ENCODE measurements at regions not wholly inside any gene's neighbourhood (a gene's known extent, or its start where the extent isn't known, plus 50 kb on each side); places are given as distances from the start of the nearest gene placed in this dataset.

DNA sequence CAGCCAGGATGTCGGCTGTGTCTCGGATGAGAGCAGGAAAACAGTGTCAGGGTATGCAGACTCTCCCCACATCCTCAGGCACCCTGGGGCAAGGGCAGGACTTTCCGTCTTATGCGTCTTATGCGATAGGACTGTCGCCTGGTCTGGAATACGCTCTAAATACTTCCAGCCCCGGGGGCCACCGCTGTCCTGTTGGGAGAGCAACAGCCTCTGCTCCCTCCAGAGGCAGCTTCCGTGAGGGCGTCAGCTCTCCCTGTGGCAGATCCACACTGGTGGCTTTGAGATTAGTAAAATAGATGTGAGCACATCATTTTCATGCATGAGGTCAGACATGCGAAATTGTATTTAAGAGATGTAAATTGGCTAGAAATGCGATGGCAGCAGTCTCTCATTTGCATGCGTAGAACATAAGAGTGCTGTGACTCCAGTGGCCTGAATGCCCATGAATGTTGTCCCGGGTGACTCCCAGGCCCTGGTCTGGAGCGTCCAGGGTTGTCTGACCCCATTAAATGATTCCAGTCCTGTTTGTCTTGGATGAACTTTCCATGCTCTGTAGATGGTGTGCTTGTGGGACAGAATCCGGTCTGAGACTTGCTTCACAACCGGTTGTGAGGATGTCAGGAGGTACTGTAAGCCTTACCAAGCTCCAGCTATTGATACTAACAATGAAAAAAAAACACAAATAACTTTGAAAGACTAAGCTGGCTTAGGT is 228.2 kb downstream of the SYK start:
- Histone ChIP-seq H2AFZ (ENCODE audit: low read depth) (no peak overlapping the region), H3F3A (replicated peaks; ENCODE audit: insufficient read depth) (no peaks in the 10 kb centered on the region), H4K20me1 (ENCODE audit: insufficient read depth) (no peaks in the 10 kb centered on the region), H3K9ac (no peak overlapping the region), H3K36me3 (replicated peaks in 1 of 2; ENCODE audit: control insufficient read depth in 1 of 2, insufficient read depth in 2 of 2, low read length in 1 of 2) (no peaks in the 10 kb centered on the region), H3K27me3 (ENCODE audit: insufficient read depth) (no peaks in the 10 kb centered on the region), H3K79me2 (ENCODE audit: insufficient read depth) (no peaks in the 10 kb centered on the region), H3K4me3 (ENCODE audit: low read depth in 2 of 2, low read length in 1 of 2) (no peak overlapping the region), H3K4me2 (no peak overlapping the region), H3K27ac (ENCODE audit: low read depth in 2 of 2, low read length in 1 of 2) (no peak overlapping the region), H3K9me2 (no peaks in the 10 kb centered on the region), H3K4me1 (ENCODE audit: control insufficient read depth in 1 of 2, insufficient read depth in 2 of 2, low read depth in 1 of 2, low read length in 1 of 2) (no peaks in the 10 kb centered on the region), H3K9me3 (no peaks in the 10 kb centered on the region)
- no peak for DNase-seq
- TF ChIP-seq, protein P1, sequence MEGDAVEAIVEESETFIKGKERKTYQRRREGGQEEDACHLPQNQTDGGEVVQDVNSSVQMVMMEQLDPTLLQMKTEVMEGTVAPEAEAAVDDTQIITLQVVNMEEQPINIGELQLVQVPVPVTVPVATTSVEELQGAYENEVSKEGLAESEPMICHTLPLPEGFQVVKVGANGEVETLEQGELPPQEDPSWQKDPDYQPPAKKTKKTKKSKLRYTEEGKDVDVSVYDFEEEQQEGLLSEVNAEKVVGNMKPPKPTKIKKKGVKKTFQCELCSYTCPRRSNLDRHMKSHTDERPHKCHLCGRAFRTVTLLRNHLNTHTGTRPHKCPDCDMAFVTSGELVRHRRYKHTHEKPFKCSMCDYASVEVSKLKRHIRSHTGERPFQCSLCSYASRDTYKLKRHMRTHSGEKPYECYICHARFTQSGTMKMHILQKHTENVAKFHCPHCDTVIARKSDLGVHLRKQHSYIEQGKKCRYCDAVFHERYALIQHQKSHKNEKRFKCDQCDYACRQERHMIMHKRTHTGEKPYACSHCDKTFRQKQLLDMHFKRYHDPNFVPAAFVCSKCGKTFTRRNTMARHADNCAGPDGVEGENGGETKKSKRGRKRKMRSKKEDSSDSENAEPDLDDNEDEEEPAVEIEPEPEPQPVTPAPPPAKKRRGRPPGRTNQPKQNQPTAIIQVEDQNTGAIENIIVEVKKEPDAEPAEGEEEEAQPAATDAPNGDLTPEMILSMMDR (IDR thresholded peaks at IDR 0.05): no peak
- TF ChIP-seq, protein P2, sequence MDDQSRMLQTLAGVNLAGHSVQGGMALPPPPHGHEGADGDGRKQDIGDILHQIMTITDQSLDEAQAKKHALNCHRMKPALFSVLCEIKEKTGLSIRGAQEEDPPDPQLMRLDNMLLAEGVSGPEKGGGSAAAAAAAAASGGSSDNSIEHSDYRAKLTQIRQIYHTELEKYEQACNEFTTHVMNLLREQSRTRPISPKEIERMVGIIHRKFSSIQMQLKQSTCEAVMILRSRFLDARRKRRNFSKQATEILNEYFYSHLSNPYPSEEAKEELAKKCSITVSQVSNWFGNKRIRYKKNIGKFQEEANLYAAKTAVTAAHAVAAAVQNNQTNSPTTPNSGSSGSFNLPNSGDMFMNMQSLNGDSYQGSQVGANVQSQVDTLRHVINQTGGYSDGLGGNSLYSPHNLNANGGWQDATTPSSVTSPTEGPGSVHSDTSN (IDR thresholded peaks at IDR 0.05): no peak
- TF ChIP-seq, protein P3, sequence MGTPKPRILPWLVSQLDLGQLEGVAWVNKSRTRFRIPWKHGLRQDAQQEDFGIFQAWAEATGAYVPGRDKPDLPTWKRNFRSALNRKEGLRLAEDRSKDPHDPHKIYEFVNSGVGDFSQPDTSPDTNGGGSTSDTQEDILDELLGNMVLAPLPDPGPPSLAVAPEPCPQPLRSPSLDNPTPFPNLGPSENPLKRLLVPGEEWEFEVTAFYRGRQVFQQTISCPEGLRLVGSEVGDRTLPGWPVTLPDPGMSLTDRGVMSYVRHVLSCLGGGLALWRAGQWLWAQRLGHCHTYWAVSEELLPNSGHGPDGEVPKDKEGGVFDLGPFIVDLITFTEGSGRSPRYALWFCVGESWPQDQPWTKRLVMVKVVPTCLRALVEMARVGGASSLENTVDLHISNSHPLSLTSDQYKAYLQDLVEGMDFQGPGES (IDR thresholded peaks at IDR 0.05; ENCODE audit: low read depth, low read length): no peak
- TF ChIP-seq TEAD4 (IDR thresholded peaks at IDR 0.05; ENCODE audit: borderline replicate concordance, insufficient read depth) (no peak), GATA2 (CRISPR knock-in tag; IDR thresholded peaks at IDR 0.05) (no peak)
- TF ChIP-seq, protein P4, sequence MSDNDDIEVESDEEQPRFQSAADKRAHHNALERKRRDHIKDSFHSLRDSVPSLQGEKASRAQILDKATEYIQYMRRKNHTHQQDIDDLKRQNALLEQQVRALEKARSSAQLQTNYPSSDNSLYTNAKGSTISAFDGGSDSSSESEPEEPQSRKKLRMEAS (IDR thresholded peaks at IDR 0.05; ENCODE audit: low read depth): no peak
- POLR2A ChIA-PET: no interaction called here
- CTCF ChIA-PET: interaction anchor here (1.6 kb wide), 1 partner anchor 115 kb away, joined by 10 read pairs; no protein-coding TSS in a partner anchor
- 79% methylated on average over 18 of the region's 18 CpGs for WGBS (ENCODE audit: low lambda C conversion rate)

DNA sequence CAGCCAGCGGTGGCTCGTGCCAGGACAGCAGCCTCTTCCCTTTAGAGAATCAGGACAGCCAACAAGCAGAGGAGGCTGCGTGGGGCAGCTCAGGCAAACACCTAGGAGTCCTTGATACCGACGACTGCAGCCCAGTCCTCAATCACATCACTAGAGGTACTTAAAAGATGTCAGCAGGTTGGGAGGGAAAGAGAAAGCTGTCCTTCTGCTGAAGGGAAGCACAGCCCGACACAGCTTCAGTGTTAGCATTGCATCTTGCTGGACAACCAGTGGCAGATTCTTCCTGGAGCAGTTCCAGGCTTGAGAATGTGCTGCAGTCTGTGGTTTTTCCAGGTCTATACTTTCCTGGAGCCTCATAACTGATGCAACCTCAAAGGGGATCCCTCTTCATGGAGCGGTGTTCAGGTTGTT is 230.5 kb downstream of the SYK start:
- no peak overlapping the region for H3K4me2 ChIP-seq
- H3F3A ChIP-seq (replicated peaks; ENCODE audit: insufficient read depth): no peaks in the 10 kb centered on the region
- H3K79me2 ChIP-seq (ENCODE audit: insufficient read depth): no peaks in the 10 kb centered on the region
- DNase-seq: no peak
- no peak overlapping the region for H3K9ac ChIP-seq
- H3K27ac ChIP-seq (ENCODE audit: low read depth in 2 of 2, low read length in 1 of 2): no peak overlapping the region
- no peaks in the 10 kb centered on the region for H3K36me3 ChIP-seq (replicated peaks in 1 of 2; ENCODE audit: control insufficient read depth in 1 of 2, insufficient read depth in 2 of 2, low read length in 1 of 2)
- no peaks in the 10 kb centered on the region for H3K27me3 ChIP-seq (ENCODE audit: insufficient read depth)
- no peak overlapping the region for H2AFZ ChIP-seq (ENCODE audit: low read depth)
- no peaks in the 10 kb centered on the region for H3K9me3 ChIP-seq
- peaks cover 3 to 4% of the 10 kb centered on the region in 2 experiments; a peak in 2 of 4 replicates for H3K4me1 ChIP-seq (ENCODE audit: control insufficient read depth in 1 of 2, insufficient read depth in 2 of 2, low read depth in 1 of 2, low read length in 1 of 2)
- CTCF ChIA-PET: interaction anchor here (1.3 to 3.5 kb wide), 3 partner anchors 15 to 388 kb away, joined by 3 to 11 read pairs (median 3); no protein-coding TSS in a partner anchor
- H3K4me3 ChIP-seq (ENCODE audit: low read depth in 2 of 2, low read length in 1 of 2): no peak overlapping the region
- POLR2A ChIA-PET: no interaction called here
- whole genome bisulfite sequencing (ENCODE audit: low lambda C conversion rate): 75% methylated on average over 6 of the region's 7 CpGs
- H3K9me2 ChIP-seq: no peaks in the 10 kb centered on the region
- H4K20me1 ChIP-seq (ENCODE audit: insufficient read depth): no peaks in the 10 kb centered on the region
- no peak for TF ChIP-seq NFIC (IDR thresholded peaks at IDR 0.05; ENCODE audit: borderline replicate concordance)
- TF ChIP-seq POLR2AphosphoS5 (IDR thresholded peaks at IDR 0.05; ENCODE audit: low read depth, low read length): no peak
- no peak for TF ChIP-seq CHD2 (IDR thresholded peaks at IDR 0.05; ENCODE audit: low read length, partially characterized antibody)
- no peak for TF ChIP-seq SMC3 (IDR thresholded peaks at IDR 0.05; ENCODE audit: low read depth, low read length)
- TF ChIP-seq, protein P5, sequence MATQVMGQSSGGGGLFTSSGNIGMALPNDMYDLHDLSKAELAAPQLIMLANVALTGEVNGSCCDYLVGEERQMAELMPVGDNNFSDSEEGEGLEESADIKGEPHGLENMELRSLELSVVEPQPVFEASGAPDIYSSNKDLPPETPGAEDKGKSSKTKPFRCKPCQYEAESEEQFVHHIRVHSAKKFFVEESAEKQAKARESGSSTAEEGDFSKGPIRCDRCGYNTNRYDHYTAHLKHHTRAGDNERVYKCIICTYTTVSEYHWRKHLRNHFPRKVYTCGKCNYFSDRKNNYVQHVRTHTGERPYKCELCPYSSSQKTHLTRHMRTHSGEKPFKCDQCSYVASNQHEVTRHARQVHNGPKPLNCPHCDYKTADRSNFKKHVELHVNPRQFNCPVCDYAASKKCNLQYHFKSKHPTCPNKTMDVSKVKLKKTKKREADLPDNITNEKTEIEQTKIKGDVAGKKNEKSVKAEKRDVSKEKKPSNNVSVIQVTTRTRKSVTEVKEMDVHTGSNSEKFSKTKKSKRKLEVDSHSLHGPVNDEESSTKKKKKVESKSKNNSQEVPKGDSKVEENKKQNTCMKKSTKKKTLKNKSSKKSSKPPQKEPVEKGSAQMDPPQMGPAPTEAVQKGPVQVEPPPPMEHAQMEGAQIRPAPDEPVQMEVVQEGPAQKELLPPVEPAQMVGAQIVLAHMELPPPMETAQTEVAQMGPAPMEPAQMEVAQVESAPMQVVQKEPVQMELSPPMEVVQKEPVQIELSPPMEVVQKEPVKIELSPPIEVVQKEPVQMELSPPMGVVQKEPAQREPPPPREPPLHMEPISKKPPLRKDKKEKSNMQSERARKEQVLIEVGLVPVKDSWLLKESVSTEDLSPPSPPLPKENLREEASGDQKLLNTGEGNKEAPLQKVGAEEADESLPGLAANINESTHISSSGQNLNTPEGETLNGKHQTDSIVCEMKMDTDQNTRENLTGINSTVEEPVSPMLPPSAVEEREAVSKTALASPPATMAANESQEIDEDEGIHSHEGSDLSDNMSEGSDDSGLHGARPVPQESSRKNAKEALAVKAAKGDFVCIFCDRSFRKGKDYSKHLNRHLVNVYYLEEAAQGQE (IDR thresholded peaks at IDR 0.05; ENCODE audit: low read depth, low read length): no peak
- TF ChIP-seq NRF1 (IDR thresholded peaks at IDR 0.05; ENCODE audit: low read depth, low read length): no peak
- TF ChIP-seq, protein P4 (IDR thresholded peaks at IDR 0.05; ENCODE audit: low read depth): no peak
- TF ChIP-seq RCOR1 (IDR thresholded peaks at IDR 0.05; ENCODE audit: low read length): no peak
- TF ChIP-seq JUND (IDR thresholded peaks at IDR 0.05): no peak
- TF ChIP-seq SIN3A (IDR thresholded peaks at IDR 0.05; ENCODE audit: borderline replicate concordance, low read depth, low read length): no peak
- TF ChIP-seq TAF1 (IDR thresholded peaks at IDR 0.05; ENCODE audit: borderline replicate concordance, low read depth, low read length): no peak
- no peak for TF ChIP-seq YY1 (IDR thresholded peaks at IDR 0.05; ENCODE audit: low read depth)
- TF ChIP-seq, protein P6, sequence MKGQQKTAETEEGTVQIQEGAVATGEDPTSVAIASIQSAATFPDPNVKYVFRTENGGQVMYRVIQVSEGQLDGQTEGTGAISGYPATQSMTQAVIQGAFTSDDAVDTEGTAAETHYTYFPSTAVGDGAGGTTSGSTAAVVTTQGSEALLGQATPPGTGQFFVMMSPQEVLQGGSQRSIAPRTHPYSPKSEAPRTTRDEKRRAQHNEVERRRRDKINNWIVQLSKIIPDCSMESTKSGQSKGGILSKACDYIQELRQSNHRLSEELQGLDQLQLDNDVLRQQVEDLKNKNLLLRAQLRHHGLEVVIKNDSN (IDR thresholded peaks at IDR 0.05; ENCODE audit: borderline replicate concordance, low read depth): no peak
- no peak for TF ChIP-seq GATA2 (CRISPR knock-in tag; IDR thresholded peaks at IDR 0.05)
